Muscle layer of colon (tissue), 2 donors: ENCODE measurements at regions not wholly inside any gene's neighbourhood (a gene's known extent, or its start where the extent isn't known, plus 50 kb on each side); places are given as distances from the start of the nearest gene placed in this dataset.

Source experiments
- H3K27ac ChIP-seq: one replicate; pipeline ENCODE4 v1.7.0; 2013; ENCODE audit warnings: low read depth, mild to moderate bottlenecking, low read length, moderate library complexity
- H3K27me3 ChIP-seq, 2 donors: one replicate each; pipeline ENCODE4 v1.7.0; 2013; ENCODE audit warnings: low read length in 2 of 2, mild to moderate bottlenecking in 2 of 2; ENCODE audit not compliant: insufficient read depth in 2 of 2, control insufficient read depth in 1 of 2
- H3K36me3 ChIP-seq: one replicate; pipeline ENCODE4 v1.7.0; 2013; ENCODE audit warnings: mild to moderate bottlenecking, low read length; ENCODE audit not compliant: insufficient read depth
- H3K4me1 ChIP-seq: one replicate; pipeline ENCODE4 v1.7.0; 2013; ENCODE audit warnings: mild to moderate bottlenecking, low read length; ENCODE audit not compliant: insufficient read depth
- H3K4me3 ChIP-seq, 2 donors: one replicate each; pipeline ENCODE4 v1.7.0; 2013; ENCODE audit warnings: low read length in 2 of 2, low read depth in 1 of 2, mild to moderate bottlenecking in 1 of 2, moderate library complexity in 1 of 2
- H3K9ac ChIP-seq: one replicate; pipeline ENCODE4 v1.7.0; 2013; ENCODE audit warnings: low read length
- H3K9me3 ChIP-seq: one replicate; pipeline ENCODE4 v1.7.0; 2013; ENCODE audit warnings: mild to moderate bottlenecking, low read length
- donor health status: abdominal sarcoma.
- donor health status: Adenocarcinoma of cecum.

DNA sequence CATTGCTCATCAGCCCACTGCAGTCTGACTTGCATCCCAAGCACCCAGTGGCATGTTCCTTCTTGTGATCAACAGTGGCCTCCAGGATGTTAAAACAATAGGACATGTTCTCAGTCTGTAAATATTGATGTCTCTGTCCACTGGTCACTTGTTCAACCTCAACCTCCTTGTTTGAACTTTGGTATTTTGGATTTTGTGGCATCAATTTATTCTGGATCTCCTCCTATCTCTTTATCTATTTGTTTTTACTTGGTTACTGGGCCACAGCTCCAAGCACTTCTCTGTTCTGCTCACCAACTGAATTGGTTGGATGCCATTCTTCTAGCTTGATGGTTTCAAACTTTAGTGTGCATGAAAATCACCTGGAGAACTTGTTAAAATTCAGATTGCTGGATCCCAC lies 1414.8 kb upstream of the CELF4 start:
- Histone ChIP-seq H3K4me3 (no peak overlapping the region), H3K9ac (no peak overlapping the region), H3K27me3 (no peaks in the 10 kb centered on the region), H3K27ac (no peak overlapping the region), H3K4me1 (no peaks in the 10 kb centered on the region), H3K9me3 (no peaks in the 10 kb centered on the region), H3K36me3 (no peaks in the 10 kb centered on the region)

DNA sequence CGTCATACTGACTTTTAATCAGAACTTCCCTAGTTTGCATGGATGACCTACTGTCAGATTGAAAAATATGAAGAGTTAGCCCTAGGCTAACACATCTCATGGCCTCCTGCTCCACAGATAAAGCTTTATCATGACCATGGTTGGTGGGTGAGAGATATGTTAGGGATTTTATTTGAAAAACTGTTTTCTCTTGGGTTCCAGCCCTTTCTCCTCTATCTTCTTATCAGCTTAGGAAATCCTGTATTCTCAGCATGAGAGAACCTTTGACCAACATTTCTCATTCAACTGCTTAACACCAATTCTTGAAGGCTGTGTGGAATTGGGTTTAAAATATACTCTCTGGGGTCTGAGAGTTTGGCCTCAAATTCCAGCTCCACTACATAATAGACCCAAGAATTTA lies 1407.0 kb upstream of the CELF4 start:
- no peak overlapping the region for H3K9ac ChIP-seq
- no peaks in the 10 kb centered on the region for H3K36me3 ChIP-seq
- no peaks in the 10 kb centered on the region for H3K4me1 ChIP-seq
- H3K9me3 ChIP-seq, result no peaks in the 10 kb centered on the region
- H3K4me3 ChIP-seq, result no peak overlapping the region
- H3K27ac ChIP-seq, result no peak overlapping the region
- no peaks in the 10 kb centered on the region for H3K27me3 ChIP-seq

DNA sequence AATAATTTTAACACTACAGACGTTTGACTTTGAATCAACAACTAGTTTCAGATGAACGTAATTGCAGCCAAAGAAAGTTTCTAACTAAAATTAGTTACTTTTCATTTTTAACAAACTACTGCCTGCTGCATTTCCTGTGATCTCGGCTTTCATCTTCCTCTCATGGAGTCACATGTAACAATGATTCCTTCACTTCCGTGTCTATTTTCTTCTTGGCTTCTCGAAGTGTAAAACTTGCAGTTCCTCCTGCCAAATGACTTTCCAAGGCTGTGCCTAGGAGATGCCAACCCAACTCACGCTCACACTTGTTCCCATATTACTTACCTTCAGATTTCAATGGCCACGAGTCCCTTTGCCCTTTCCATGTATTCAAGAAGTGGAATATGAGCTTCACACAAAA lies 1406.3 kb upstream of the CELF4 start:
- Histone ChIP-seq H3K4me3 (no peak overlapping the region), H3K4me1 (no peaks in the 10 kb centered on the region), H3K27me3 (no peaks in the 10 kb centered on the region), H3K9me3 (no peaks in the 10 kb centered on the region), H3K27ac (no peak overlapping the region), H3K9ac (no peak overlapping the region), H3K36me3 (no peaks in the 10 kb centered on the region)

DNA sequence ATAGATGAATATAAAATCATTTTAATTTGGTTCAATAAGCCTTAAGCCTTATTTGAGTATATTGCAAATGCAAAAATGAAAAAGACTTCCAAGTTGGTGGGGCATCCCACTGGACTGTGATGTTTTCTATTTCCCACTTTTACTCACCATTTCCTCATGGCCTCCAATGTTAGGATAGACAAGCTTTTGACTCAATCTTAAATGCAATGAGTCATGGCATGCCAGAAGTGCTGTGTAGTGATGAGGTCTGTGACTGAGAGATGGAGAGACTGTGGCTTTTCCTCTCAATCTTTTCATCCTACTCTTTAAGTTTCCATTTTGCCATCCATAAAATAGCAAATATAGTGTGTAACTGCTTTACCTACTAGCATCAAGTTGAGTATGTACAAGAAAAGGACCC lies 1401.2 kb upstream of the CELF4 start:
- Histone ChIP-seq H3K4me1 (no peaks in the 10 kb centered on the region), H3K9me3 (no peaks in the 10 kb centered on the region), H3K27ac (no peak overlapping the region), H3K27me3 (no peaks in the 10 kb centered on the region), H3K4me3 (no peak overlapping the region), H3K36me3 (no peaks in the 10 kb centered on the region), H3K9ac (no peak overlapping the region)

DNA sequence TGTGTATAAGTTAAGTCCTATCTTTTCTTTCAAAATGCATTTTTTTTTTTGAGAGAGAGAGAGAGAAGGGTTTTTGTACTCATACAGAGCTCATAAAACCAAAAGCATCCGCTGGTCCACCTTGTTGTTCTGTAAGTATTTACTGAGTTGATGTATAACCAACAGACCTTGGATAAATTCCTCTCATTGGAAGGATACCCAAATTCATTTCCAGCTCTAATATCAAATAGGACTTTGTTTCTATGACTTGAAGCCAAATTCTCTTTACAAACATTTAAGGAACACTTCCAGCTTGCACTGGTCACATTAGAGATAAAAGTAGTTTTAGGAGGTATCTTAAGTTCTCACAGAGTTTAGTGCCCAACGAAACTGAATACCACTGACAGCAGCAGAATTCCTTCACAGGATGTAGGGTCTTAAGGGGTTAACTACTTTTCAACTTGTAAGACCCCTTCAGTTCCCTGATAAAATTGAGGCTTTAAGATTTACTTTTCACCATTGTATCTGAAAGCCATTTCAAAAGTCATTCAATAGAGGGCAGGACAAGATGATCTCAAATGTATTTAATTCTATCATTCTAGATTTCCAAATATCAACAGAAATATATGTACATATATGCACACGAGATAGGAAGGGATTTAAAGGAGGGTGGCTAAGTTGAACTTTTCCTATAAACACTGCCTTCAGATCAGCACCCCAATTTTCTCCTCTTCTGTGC lies 1398.5 kb upstream of the CELF4 start:
- H3K36me3 ChIP-seq, result no peaks in the 10 kb centered on the region
- no peak overlapping the region for H3K4me3 ChIP-seq
- H3K4me1 ChIP-seq, result no peaks in the 10 kb centered on the region
- H3K9ac ChIP-seq, result no peak overlapping the region
- H3K9me3 ChIP-seq, result no peaks in the 10 kb centered on the region
- H3K27me3 ChIP-seq, result no peaks in the 10 kb centered on the region
- H3K27ac ChIP-seq, result no peak overlapping the region

DNA sequence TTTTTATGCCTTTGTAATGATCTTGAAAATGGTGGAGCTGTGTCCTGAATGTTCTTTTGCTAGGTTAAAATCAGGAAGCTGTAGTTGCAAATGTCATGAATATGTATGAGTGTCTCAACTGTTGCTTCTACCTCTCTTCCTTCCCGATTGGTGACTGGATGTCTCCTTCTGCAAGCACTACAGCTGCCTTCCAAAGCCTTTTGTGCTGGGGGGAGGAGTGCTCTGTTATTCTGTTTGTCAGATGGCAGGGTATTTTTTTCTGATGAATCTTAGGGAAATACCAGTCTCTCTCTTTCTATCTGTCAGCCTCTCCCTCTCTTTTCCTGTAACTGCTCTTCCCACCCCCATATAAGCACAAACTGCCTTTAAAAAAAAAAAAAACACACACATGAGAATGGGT lies 1396.3 kb upstream of the CELF4 start:
- H3K27ac ChIP-seq, result no peak overlapping the region
- no peaks in the 10 kb centered on the region for H3K36me3 ChIP-seq
- no peaks in the 10 kb centered on the region for H3K4me1 ChIP-seq
- H3K27me3 ChIP-seq, result no peaks in the 10 kb centered on the region
- H3K9me3 ChIP-seq, result no peaks in the 10 kb centered on the region
- H3K4me3 ChIP-seq, result no peak overlapping the region
- H3K9ac ChIP-seq, result no peak overlapping the region

DNA sequence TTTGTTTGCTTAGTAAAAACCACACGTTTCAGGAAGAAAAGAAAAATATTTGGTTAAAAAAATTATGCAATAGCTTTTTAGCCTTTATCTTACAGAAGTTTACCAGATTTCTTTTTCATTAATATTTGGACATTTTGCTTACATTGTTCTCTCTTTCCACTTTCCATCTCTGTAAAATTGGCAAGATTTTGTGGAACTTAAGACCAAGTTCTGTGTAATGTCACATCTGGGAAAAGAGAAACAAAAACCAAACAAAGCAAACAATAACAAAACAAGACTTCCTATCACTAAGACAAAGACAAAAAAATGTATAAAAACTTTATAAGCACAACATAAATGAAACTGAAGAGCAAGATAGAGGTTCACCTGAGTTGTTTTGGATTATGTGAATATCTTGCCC lies 1392.1 kb upstream of the CELF4 start:
- Histone ChIP-seq H3K36me3 (no peaks in the 10 kb centered on the region), H3K27me3 (no peaks in the 10 kb centered on the region), H3K9ac (no peak overlapping the region), H3K27ac (no peak overlapping the region), H3K9me3 (no peaks in the 10 kb centered on the region), H3K4me3 (no peak overlapping the region), H3K4me1 (no peaks in the 10 kb centered on the region)

DNA sequence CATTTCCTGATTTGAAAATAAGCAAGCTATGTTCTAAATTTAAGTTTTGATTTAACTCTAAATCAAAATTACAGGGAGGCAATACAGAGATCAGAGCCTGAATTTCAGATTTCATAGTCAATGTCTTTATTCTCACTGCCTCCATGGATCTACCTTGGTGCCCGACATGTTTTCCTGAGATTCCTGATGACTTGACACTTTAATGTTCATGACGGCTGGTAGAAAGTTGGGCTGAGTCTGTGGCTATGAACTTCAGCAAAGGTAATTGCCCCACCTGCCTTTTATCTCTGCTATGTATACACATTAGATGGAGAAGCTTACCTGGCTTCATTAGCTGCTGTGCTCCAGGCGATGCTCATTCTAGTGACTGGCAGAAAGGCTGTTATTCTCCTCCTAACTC lies 1390.5 kb upstream of the CELF4 start:
- H3K4me1 ChIP-seq, result no peaks in the 10 kb centered on the region
- no peaks in the 10 kb centered on the region for H3K9me3 ChIP-seq
- H3K36me3 ChIP-seq, result no peaks in the 10 kb centered on the region
- H3K27ac ChIP-seq, result no peak overlapping the region
- no peak overlapping the region for H3K4me3 ChIP-seq
- H3K27me3 ChIP-seq, result no peaks in the 10 kb centered on the region
- H3K9ac ChIP-seq, result no peak overlapping the region

DNA sequence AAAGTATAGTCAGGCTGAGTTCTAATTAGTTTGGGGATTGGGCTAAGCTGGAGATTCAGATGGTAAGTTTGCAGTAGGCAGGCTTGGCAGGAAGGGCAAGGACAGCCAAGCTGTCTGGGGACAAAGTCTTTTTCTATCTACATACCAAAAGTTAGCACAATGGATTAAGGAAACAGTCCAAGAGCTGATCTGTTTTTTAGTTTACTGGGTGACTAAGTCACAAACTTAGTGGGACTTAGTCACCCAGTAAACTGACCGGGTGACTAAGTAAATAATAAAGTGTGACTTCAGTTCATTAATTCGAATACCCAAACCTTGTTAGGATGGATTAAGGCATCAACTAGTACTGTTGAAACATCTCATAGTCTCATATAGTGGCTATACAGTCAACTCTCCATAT lies 1386.0 kb upstream of the CELF4 start:
- H3K4me3 ChIP-seq, result no peak overlapping the region
- no peak overlapping the region for H3K27ac ChIP-seq
- H3K9me3 ChIP-seq, result no peaks in the 10 kb centered on the region
- H3K9ac ChIP-seq, result no peak overlapping the region
- no peaks in the 10 kb centered on the region for H3K4me1 ChIP-seq
- no peaks in the 10 kb centered on the region for H3K27me3 ChIP-seq
- no peaks in the 10 kb centered on the region for H3K36me3 ChIP-seq

DNA sequence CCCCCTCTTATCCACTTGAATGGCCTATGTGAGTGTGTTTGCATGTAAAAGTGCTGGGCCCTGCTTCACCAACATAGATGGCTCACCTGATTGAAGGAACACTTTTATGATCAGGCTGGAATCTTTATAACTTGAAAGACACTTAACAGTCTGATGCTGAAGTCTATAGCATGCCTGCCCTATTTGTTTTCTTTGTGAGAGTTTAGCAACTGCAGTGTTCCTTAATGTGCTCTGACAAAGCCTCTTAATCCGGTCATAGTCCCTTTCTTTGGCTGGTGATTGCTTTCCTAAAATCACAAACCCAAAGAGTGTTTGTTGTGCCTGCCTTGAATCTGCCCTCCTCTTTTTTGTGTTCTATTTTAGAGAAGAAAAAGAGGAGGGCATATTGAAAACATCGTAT lies 1382.8 kb upstream of the CELF4 start:
- no peaks in the 10 kb centered on the region for H3K4me1 ChIP-seq
- no peaks in the 10 kb centered on the region for H3K27me3 ChIP-seq
- no peak overlapping the region for H3K4me3 ChIP-seq
- no peaks in the 10 kb centered on the region for H3K9me3 ChIP-seq
- H3K36me3 ChIP-seq, result no peaks in the 10 kb centered on the region
- no peak overlapping the region for H3K9ac ChIP-seq
- H3K27ac ChIP-seq, result no peak overlapping the region

DNA sequence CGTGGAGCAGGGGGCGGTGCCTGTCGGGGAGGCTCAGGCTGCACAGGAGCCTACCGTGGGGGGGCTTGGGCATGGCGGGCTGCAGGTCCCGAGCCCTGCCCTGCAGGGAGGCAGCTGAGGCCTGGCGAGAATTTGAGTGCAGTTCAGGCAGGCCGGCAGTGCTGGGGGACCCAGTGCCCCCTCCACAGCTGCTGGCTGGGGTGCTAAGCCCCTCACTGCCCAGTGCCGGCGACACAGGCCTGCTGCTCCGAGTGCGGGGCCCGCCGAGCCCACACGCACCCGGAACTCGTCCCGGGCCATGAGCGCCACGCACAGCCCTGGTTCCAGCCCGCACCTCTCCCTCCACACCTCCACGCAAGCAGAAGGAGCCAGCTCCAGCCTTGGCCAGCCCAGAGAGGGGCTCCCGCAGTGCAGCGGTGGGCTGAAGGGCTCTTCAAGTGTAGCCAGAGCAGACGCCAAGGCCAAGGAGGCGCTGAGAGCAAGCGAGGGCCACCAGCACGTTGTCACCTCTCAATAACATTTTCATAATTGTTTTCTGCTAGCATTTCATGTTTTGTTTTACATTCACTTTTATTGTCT lies 1378.9 kb upstream of the CELF4 start:
- H3K27me3 ChIP-seq, result no peaks in the 10 kb centered on the region

More for the DNA sequence above, 1378.9 kb upstream of the CELF4 start:
- H3K4me1 ChIP-seq, result no peaks in the 10 kb centered on the region
- no peaks in the 10 kb centered on the region for H3K36me3 ChIP-seq
- no peak overlapping the region for H3K4me3 ChIP-seq
- H3K27ac ChIP-seq, result no peak overlapping the region
- H3K9me3 ChIP-seq, result no peaks in the 10 kb centered on the region
- no peak overlapping the region for H3K9ac ChIP-seq
